HepG2 (cell line): ENCODE measurements at regions not wholly inside any gene's neighbourhood (a gene's known extent, or its start where the extent isn't known, plus 50 kb on each side); places are given as distances from the start of the nearest gene placed in this dataset.

Experiments
- ATAC-seq: fragments of 200-7000 bp; cut with Tn5 transposase; 3 replicates; pipeline ENCODE4 v1.9.1; 2020; ENCODE audit warnings: mild to moderate bottlenecking, moderate library complexity
- BruUV-seq: library from RNA; stranded (reverse); fragments of 400-500 nt; replicated peaks from 2 replicates; lab custom pipeline; 2021; lab: Mats Ljungman, UMichigan
- CTCF ChIA-PET: fragments of 300-600 bp; formaldehyde crosslinking; extraction: SDS; loops from one replicate; lab custom pipeline; 2021; ENCODE audit warnings: low total read pairs, inconsistent platforms, low intra/inter-chr PET ratio; lab: Yijun Ruan, JAX
- POLR2A ChIA-PET: fragments of 350-600 bp; sonication (Branson Sonifier 250); formaldehyde crosslinking; loops from one replicate; lab custom pipeline; 2020; ENCODE audit warnings: antibody characterized with exemption, inconsistent platforms; lab: Yijun Ruan, JAX
- DNase-seq: peaks from one replicate; pipeline ENCODE4 v3.0.0-alpha.2; 2015; ENCODE audit warnings: low spot score
- FAIRE-seq: peaks from 3 replicates; lab custom pipeline; 2011; peaks lifted over from hg19 to GRCh38; lab: Jason Lieb, UNC
- H2AFZ ChIP-seq: one replicate; pipeline ENCODE4 v1.6.1; 2011; ENCODE audit warnings: low read length, inconsistent platforms
- H3K27ac ChIP-seq: fragments of 300-600 bp; 3 replicates; pipeline ENCODE4 v1.8.0; 2011; ENCODE audit warnings: mixed run types, mild to moderate bottlenecking, mixed read lengths, low read length, inconsistent platforms; ENCODE audit not compliant: insufficient read depth; ENCODE audit errors: extremely low read length
- H3K27me3 ChIP-seq, 2 experiments: fragments of 200-600 bp in 1 of 2; 2 replicates in 1 of 2; 3 replicates in 1 of 2; pipeline versions ENCODE4 v1.6.0 to v1.8.0; 2011; ENCODE audit warnings: low read length in 2 of 2, mild to moderate bottlenecking in 2 of 2, moderate library complexity in 2 of 2, inconsistent platforms in 1 of 2; ENCODE audit not compliant: insufficient read depth in 2 of 2, control insufficient read depth in 1 of 2
- H3K36me3 ChIP-seq, 2 experiments: fragments of 200-600 bp in 1 of 2; replicated peaks in 1 of 2; 2 replicates in 1 of 2; 3 replicates in 1 of 2; pipeline versions ENCODE4 v1.5.1 to v1.8.0; 2011; ENCODE audit warnings: low read length in 2 of 2, inconsistent platforms in 1 of 2; ENCODE audit not compliant: insufficient read depth in 2 of 2, control insufficient read depth in 1 of 2
- H3K4me1 ChIP-seq: 2 replicates; pipeline ENCODE4 v1.5.1; 2012; ENCODE audit warnings: low read length, inconsistent platforms; ENCODE audit not compliant: insufficient read depth
- H3K4me2 ChIP-seq: 2 replicates; pipeline ENCODE4 v1.6.0; 2011; ENCODE audit warnings: low read depth, low read length, inconsistent platforms
- H3K4me3 ChIP-seq, 3 experiments: fragments of 200-600 bp in 1 of 3; sonication (generic), shearing (Covaris generic) in 1 of 3; replicated peaks in 1 of 3; 2 replicates each; pipeline ENCODE4 v1.5.1; 2011 to 2016; ENCODE audit warnings: low read length in 3 of 3, inconsistent platforms in 2 of 3, low read depth in 2 of 3, mild to moderate bottlenecking in 2 of 3, control low read depth in 1 of 3, mixed read lengths in 1 of 3; ENCODE audit not compliant: insufficient read depth in 1 of 3
- H3K79me2 ChIP-seq: one replicate; pipeline ENCODE4 v1.6.1; 2011; ENCODE audit warnings: low read length, inconsistent platforms; ENCODE audit not compliant: insufficient read depth
- H3K9ac ChIP-seq: 2 replicates; pipeline ENCODE4 v1.6.0; 2011; ENCODE audit warnings: mild to moderate bottlenecking, low read depth, low read length, inconsistent platforms; ENCODE audit not compliant: insufficient read depth
- H3K9me3 ChIP-seq: 2 replicates; pipeline ENCODE4 v1.5.1; 2012; ENCODE audit warnings: mild to moderate bottlenecking, low read length
- H4K20me1 ChIP-seq: 2 replicates; pipeline ENCODE4 v1.6.0; 2011; ENCODE audit warnings: inconsistent platforms, mild to moderate bottlenecking, low read length, moderate library complexity; ENCODE audit not compliant: insufficient read depth
- AKNA ChIP-seq: sonication (generic); formaldehyde crosslinking; IDR thresholded peaks from 2 replicates; pipeline ENCODE4 v1.4.0; 2020; ENCODE audit warnings: missing genetic modification reagents, borderline replicate concordance
- ASH2L ChIP-seq: fragments of 300-600, 200-600 bp; sonication (generic); IDR thresholded peaks from 2 replicates; pipeline ENCODE4 v1.7.0; 2017; ENCODE audit warnings: low read depth, mild to moderate bottlenecking, moderate library complexity, mixed read lengths, low read length; ENCODE audit not compliant: insufficient read length
- CEBPG ChIP-seq: IDR thresholded peaks from 2 replicates; pipeline ENCODE4 v1.6.1; 2016
- DZIP1 ChIP-seq: sonication (generic); formaldehyde crosslinking; IDR thresholded peaks from 2 replicates; pipeline ENCODE4 v1.5.0; 2020; ENCODE audit warnings: mild to moderate bottlenecking, missing genetic modification reagents
- GATAD1 ChIP-seq: IDR thresholded peaks from 2 replicates; pipeline ENCODE4 v1.6.1; 2016; ENCODE audit warnings: missing genetic modification reagents, missing compliant biosample characterization
- GATAD2A ChIP-seq: IDR thresholded peaks from 2 replicates; pipeline ENCODE4 v1.6.1; 2016
- HOXA5 ChIP-seq: sonication (generic); formaldehyde crosslinking; IDR thresholded peaks from 2 replicates; pipeline ENCODE4 v1.4.0; 2020; ENCODE audit warnings: missing genetic modification reagents
- IRX3 ChIP-seq: sonication (generic); formaldehyde crosslinking; IDR thresholded peaks from 2 replicates; pipeline ENCODE4 v1.8.1; 2023; ENCODE audit warnings: mild to moderate bottlenecking, low read depth, missing genetic modification reagents, borderline replicate concordance
- KDM4B ChIP-seq: sonication (generic); formaldehyde crosslinking; IDR thresholded peaks from 2 replicates; pipeline ENCODE4 v1.4.0; 2020; ENCODE audit warnings: missing genetic modification reagents
- MAZ ChIP-seq, 2 experiments: sonication (generic) in 1 of 2; formaldehyde crosslinking in 1 of 2; IDR thresholded peaks; 2 replicates each; pipeline versions ENCODE4 v1.5.0 to v1.6.1; 2012 to 2020; ENCODE audit warnings: low read depth in 2 of 2, mild to moderate bottlenecking in 2 of 2, borderline replicate concordance in 1 of 2, improper control_type of control experiment in 1 of 2, low read length in 1 of 2, missing genetic modification reagents in 1 of 2, moderate library complexity in 1 of 2
- NCOA1 ChIP-seq: sonication (generic); formaldehyde crosslinking; IDR thresholded peaks from 2 replicates; pipeline ENCODE4 v1.9.0; 2021; ENCODE audit warnings: missing genetic modification reagents
- PCBP1 ChIP-seq: fragments of 200-400 bp; formaldehyde crosslinking; IDR thresholded peaks from 2 replicates; pipeline ENCODE4 v1.6.1; 2017; ENCODE audit warnings: mild to moderate bottlenecking, low read depth, low read length, borderline replicate concordance
- SMAD1 ChIP-seq: sonication (generic); formaldehyde crosslinking; IDR thresholded peaks from 2 replicates; pipeline ENCODE4 v1.4.0; 2020; ENCODE audit warnings: missing genetic modification reagents, low read depth, mild to moderate bottlenecking, borderline replicate concordance
- TARDBP ChIP-seq: sonication (generic); formaldehyde crosslinking; IDR thresholded peaks from 2 replicates; pipeline ENCODE4 v1.8.0; 2022; ENCODE audit warnings: mild to moderate bottlenecking, missing genetic modification reagents
- ZNF737 ChIP-seq: sonication (generic); formaldehyde crosslinking; IDR thresholded peaks from 2 replicates; pipeline ENCODE4 v1.5.0; 2020; ENCODE audit warnings: missing genetic modification reagents, mild to moderate bottlenecking, borderline replicate concordance
- ZNF784 ChIP-seq: sonication (generic); formaldehyde crosslinking; IDR thresholded peaks from 2 replicates; pipeline ENCODE4 v1.5.1; 2020; ENCODE audit warnings: missing genetic modification reagents, mild to moderate bottlenecking, borderline replicate concordance
- ZSCAN22 ChIP-seq: sonication (generic); formaldehyde crosslinking; IDR thresholded peaks from 2 replicates; pipeline ENCODE4 v1.4.0; 2020; ENCODE audit warnings: mild to moderate bottlenecking, missing genetic modification reagents
- ZSCAN29 ChIP-seq: sonication (generic); formaldehyde crosslinking; conservative IDR thresholded peaks from 2 replicates; pipeline ENCODE4 v1.4.0; 2020; ENCODE audit warnings: mild to moderate bottlenecking, missing genetic modification reagents
- WGBS: methylation state at CpG from one replicate; pipeline ENCODE4 v1.1.6; 2017; ENCODE audit warnings: low lambda C conversion rate; 5-methylcytosine and 5-hydroxymethylcytosine counted together
- in situ Hi-C: cut with HindIII; loops from 2 replicates; pipeline ENCODE4 v1.10.0; 2017; ENCODE audit warnings: low pct_unique_long_range_greater_than_20kb; ENCODE audit not compliant: extremely low pct_ligation_motif_present
- intact Hi-C: fragments of 100-400 bp; cut with micrococcal nuclease; formaldehyde crosslinking; loops from one replicate; pipeline ENCODE4 v1.10.0; 2022; ENCODE audit not compliant: unreplicated experiment

GRCh38 chr4:189409158-189409557 is 531.5 kb upstream of the FRG1 start:
- no peaks in the 10 kb centered on the region for H4K20me1 ChIP-seq
- no TSS peak for BruUV-seq
- TF ChIP-seq ZSCAN29 (CRISPR knock-in tag), result no peak
- TF ChIP-seq ASH2L, result no peak
- no peak for TF ChIP-seq SMAD1 (CRISPR knock-in tag)
- TF ChIP-seq IRX3 (CRISPR knock-in tag), result no peak
- no peak for TF ChIP-seq HOXA5 (CRISPR knock-in tag)
- no peak for TF ChIP-seq ZSCAN22 (CRISPR knock-in tag)
- no peak for TF ChIP-seq CEBPG (CRISPR knock-in tag)
- no peak for TF ChIP-seq MAZ (IDR thresholded peaks at IDR 0.05; ENCODE audit: borderline replicate concordance, low read depth, low read length)
- no peak for TF ChIP-seq MAZ (CRISPR knock-in tag; IDR thresholded peaks at IDR 0.05; ENCODE audit: low read depth)
- no peak for TF ChIP-seq ZNF784 (CRISPR knock-in tag)
- TF ChIP-seq PCBP1, result no peak
- TF ChIP-seq KDM4B, result no peak
- no peak for TF ChIP-seq GATAD2A (CRISPR knock-in tag)
- no peak for TF ChIP-seq TARDBP
- TF ChIP-seq ZNF737 (CRISPR knock-in tag), result no peak
- TF ChIP-seq AKNA, result no peak
- TF ChIP-seq GATAD1 (CRISPR knock-in tag), result no peak
- TF ChIP-seq NCOA1 (CRISPR knock-in tag), result no peak
- no peak for TF ChIP-seq DZIP1 (CRISPR knock-in tag)
- DNase-seq, result no peak
- no peak overlapping the region for H3K27ac ChIP-seq
- no peak for FAIRE-seq
- 12% methylated on average over 6 of the region's 6 CpGs for WGBS
- no peak overlapping the region for H2AFZ ChIP-seq
- intact Hi-C loops (no loop called here), in situ Hi-C loops (no loop called here)
- H3K4me1 ChIP-seq, result no peaks in the 10 kb centered on the region
- H3K79me2 ChIP-seq, result no peaks in the 10 kb centered on the region
- no peak overlapping the region for H3K9ac ChIP-seq
- no peak for ATAC-seq
- H3K27me3 ChIP-seq, result no peaks in the 10 kb centered on the region
- ChIA-PET CTCF (no interaction called here), POLR2A (no interaction called here)
- H3K4me2 ChIP-seq, result no peak overlapping the region
- H3K4me3 ChIP-seq, result no peak overlapping the region
- H3K36me3 ChIP-seq, result no peaks in the 10 kb centered on the region
- peaks cover 14% of the 10 kb centered on the region for H3K9me3 ChIP-seq
